ENCODE measurements at regions not wholly inside any gene's neighbourhood (a gene's known extent, or its start where the extent isn't known, plus 50 kb on each side); places are given as distances from the start of the nearest gene placed in this dataset.

- TF ChIP-seq CTCF (conservative IDR thresholded peaks at IDR 0.05; ENCODE audit: low read depth, low read length) (no peak), EZH2 (IDR thresholded peaks at IDR 0.05; ENCODE audit: borderline replicate concordance, low read depth, low read length, poor library complexity, severe bottlenecking) (no peak)
These were observed 117.3 kb downstream of the NKX6-1 start for GRCh38 chr4:84381759-84382158.
